Activated T-cell treated with anti-CD3 and anti-CD28 coated beads, Interleukin-2, amount 50 U/mL, for 72 hours (primary cell): ENCODE measurements at regions not wholly inside any gene's neighbourhood (a gene's known extent, or its start where the extent isn't known, plus 50 kb on each side); places are given as distances from the start of the nearest gene placed in this dataset.
"Not testable (repeated sequence)": the region's sequence is repeated elsewhere in the genome, so short reads cannot be mapped to it uniquely, and the experiment has no call there.

Experiments
- ATAC-seq, 2 donors: fragments of 150-1000 bp; cut with Tn5 transposase; replicated peaks in 1 of 2; 2 replicates each; pipeline ENCODE4 v1.10.0; 2021; ENCODE audit warnings: moderate library complexity in 2 of 2, mild to moderate bottlenecking in 1 of 2
- DNase-seq, 2 donors: peaks; one replicate each; pipeline ENCODE4 v3.0.0; 2021 to 2022; ENCODE audit warnings: mixed read lengths in 1 of 2
- H3K27ac Mint-ChIP-seq: one replicate; pipeline ENCODE4 v1.8.0; 2022; ENCODE audit warnings: mild to moderate bottlenecking, moderate library complexity, mixed read lengths
- H3K27me3 Mint-ChIP-seq: one replicate; pipeline ENCODE4 v1.8.0; 2022; ENCODE audit warnings: low read depth, mixed read lengths
- H3K36me3 Mint-ChIP-seq, 2 donors: one replicate each; pipeline ENCODE4 v1.8.0; 2022; ENCODE audit warnings: mixed read lengths in 2 of 2, mild to moderate bottlenecking in 1 of 2; ENCODE audit not compliant: insufficient read depth in 2 of 2
- H3K4me1 Mint-ChIP-seq: one replicate; pipeline ENCODE4 v1.8.0; 2022; ENCODE audit warnings: low read depth, mixed read lengths
- H3K4me3 Mint-ChIP-seq, 2 donors: one replicate each; pipeline ENCODE4 v1.8.0; 2022; ENCODE audit warnings: mild to moderate bottlenecking in 2 of 2, mixed read lengths in 2 of 2, moderate library complexity in 2 of 2
- H3K9me3 Mint-ChIP-seq, 2 donors: one replicate each; pipeline ENCODE4 v1.8.0; 2022; ENCODE audit warnings: mixed read lengths in 2 of 2

DNA sequence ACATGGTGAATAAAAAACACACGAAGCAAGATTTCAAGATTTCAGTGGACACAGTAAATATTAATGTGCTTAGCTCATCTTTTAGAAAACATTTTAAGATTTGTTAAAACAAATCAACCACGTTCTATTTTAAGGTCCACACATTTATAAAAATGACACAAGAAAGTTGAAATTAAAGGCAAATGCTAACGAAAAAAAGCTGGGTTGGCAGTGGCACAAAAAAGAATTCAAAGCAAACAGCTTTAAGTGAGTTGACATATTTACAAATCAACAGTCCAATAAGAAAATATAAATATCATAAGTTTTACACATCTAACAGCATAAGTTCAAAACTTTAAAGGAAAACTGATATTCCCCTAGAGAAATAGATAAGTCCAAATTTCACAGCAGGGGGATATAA lies 430.4 kb upstream of the CCDC54 start:
- Mint-ChIP-seq H3K9me3 (peaks cover 0 to 1% of the 10 kb centered on the region in 2 donors), H3K4me1 (no peaks in the 10 kb centered on the region), H3K27ac (no peak overlapping the region), H3K27me3 (no peaks in the 10 kb centered on the region), H3K36me3 (no peaks in the 10 kb centered on the region), H3K4me3 (no peak overlapping the region)
- ATAC-seq, result no peak
- DNase-seq, result no peak

- Mint-ChIP-seq H3K27me3 (no peaks in the 10 kb centered on the region), H3K9me3 (peaks cover 0 to 6% of the 10 kb centered on the region in 2 donors), H3K4me1 (no peaks in the 10 kb centered on the region), H3K4me3 (no peak overlapping the region), H3K27ac (no peak overlapping the region), H3K36me3 (no peaks in the 10 kb centered on the region)
- ATAC-seq, result no peak
- DNase-seq, result no peak
These were observed 420.2 kb upstream of the CCDC54 start for GRCh38 chr3:106957029-106957428.

DNA sequence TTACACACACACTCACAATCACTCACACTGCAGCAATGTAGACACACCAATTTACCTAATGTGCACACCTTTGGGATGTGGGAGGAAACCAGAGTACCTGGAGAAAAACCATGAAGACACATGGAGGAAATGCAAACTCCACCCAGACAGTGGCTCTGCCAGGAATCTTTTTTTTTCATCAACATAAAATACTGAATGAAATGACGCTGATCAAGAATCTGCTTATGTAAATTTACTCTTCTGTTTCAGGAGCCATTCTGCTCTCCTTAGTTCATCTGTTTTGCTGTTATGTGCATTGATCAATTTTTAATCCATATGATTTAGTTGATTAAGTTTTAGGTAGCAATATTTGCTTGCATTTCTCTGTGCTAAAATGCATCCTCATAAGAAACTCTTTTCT lies 414.2 kb upstream of the CCDC54 start:
- ATAC-seq (no peak), DNase-seq (no peak)
- Mint-ChIP-seq H3K4me3 (no peak overlapping the region), H3K27me3 (no peaks in the 10 kb centered on the region), H3K9me3 (no peaks in the 10 kb centered on the region), H3K36me3 (no peaks in the 10 kb centered on the region), H3K27ac (no peak overlapping the region), H3K4me1 (no peaks in the 10 kb centered on the region)

DNA sequence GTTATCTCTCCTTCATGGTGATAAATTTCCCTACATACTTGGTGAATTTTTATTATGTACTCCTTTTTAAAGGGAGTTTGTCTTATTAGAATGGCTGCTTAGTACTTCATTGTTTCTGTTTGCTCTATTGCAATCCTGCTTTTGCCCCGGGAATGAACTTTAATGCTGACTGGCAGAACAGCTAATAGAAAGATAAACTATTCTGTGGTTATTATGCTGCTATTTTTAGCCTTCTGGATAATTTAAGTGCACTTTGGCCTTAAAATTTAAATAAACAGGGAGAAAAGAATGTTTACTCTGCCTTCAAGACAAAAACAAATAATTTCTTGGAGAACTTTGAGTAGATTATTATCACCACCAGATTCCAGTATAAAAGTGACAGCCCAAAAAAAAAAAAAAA lies 413.8 kb upstream of the CCDC54 start:
- Mint-ChIP-seq H3K36me3 (no peaks in the 10 kb centered on the region), H3K9me3 (no peaks in the 10 kb centered on the region), H3K27ac (no peak overlapping the region), H3K4me3 (no peak overlapping the region), H3K27me3 (no peaks in the 10 kb centered on the region), H3K4me1 (no peaks in the 10 kb centered on the region)
- DNase-seq (no peak), ATAC-seq (no peak)

- H3K9me3 Mint-ChIP-seq, result no peaks in the 10 kb centered on the region
- no peak for ATAC-seq
- H3K4me1 Mint-ChIP-seq, result no peaks in the 10 kb centered on the region
- no peak for DNase-seq
- no peak overlapping the region for H3K27ac Mint-ChIP-seq
- H3K27me3 Mint-ChIP-seq, result no peaks in the 10 kb centered on the region
- no peaks in the 10 kb centered on the region for H3K36me3 Mint-ChIP-seq
- H3K4me3 Mint-ChIP-seq, result no peak overlapping the region
These were observed 411.9 kb upstream of the CCDC54 start for GRCh38 chr3:106965307-106965706.

DNA sequence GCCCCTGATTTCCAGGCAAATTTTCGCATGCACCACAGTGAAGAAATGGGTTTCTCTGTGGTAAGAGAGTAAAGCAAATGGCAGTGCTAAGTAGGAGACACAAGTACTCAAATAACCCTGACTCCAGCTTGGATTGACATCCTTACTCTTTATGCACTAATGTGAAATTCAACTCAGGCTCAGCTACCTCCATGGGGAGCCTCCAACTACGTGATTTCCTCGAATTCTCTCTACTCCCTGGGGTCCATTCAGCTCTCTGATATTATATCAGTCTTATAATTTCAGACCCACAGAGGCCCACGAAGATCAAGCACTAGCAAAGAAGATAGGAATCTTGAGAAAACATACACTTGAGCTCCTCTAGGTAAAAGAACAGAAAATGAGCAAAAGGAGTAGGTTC lies 407.6 kb upstream of the CCDC54 start:
- DNase-seq (no peak), ATAC-seq (no peak)
- no peaks in the 10 kb centered on the region for H3K36me3 Mint-ChIP-seq
- no peak overlapping the region for H3K27ac Mint-ChIP-seq
- no peak overlapping the region for H3K4me3 Mint-ChIP-seq
- no peaks in the 10 kb centered on the region for H3K27me3 Mint-ChIP-seq
- no peaks in the 10 kb centered on the region for H3K9me3 Mint-ChIP-seq
- H3K4me1 Mint-ChIP-seq, result no peaks in the 10 kb centered on the region

DNA sequence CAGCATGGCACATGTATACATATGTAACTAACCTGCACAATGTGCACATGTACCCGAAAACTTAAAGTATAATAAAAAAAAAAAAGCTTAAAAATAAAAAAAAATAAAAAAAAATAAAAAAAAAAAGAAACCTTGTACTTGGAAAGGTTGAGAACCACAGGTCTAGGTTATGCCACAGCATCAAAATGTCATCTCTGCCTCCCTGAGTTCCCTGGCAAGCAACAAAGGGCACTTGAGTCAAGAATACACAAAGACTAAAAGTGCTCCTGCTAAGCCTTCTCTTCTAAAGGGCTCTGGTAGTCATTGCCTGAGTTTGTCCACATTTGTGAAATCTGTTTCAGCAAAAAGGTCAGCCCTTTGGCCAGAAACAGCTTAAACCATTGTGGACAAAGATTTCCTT lies 395.8 kb upstream of the CCDC54 start:
- Mint-ChIP-seq H3K9me3 (no peaks in the 10 kb centered on the region), H3K36me3 (no peaks in the 10 kb centered on the region), H3K27me3 (no peaks in the 10 kb centered on the region), H3K4me1 (no peaks in the 10 kb centered on the region), H3K27ac (no peak overlapping the region), H3K4me3 (no peak overlapping the region)
- DNase-seq, result no peak
- no peak for ATAC-seq

GRCh38 chr3:106985721-106986120 lies 391.5 kb upstream of the CCDC54 start:
- no peaks in the 10 kb centered on the region for H3K27me3 Mint-ChIP-seq
- H3K27ac Mint-ChIP-seq, result no peak overlapping the region
- H3K4me3 Mint-ChIP-seq, result no peak overlapping the region
- no peak for ATAC-seq
- no peaks in the 10 kb centered on the region for H3K4me1 Mint-ChIP-seq
- H3K9me3 Mint-ChIP-seq, result peaks cover 2 to 9% of the 10 kb centered on the region in 2 donors
- DNase-seq, result no peak
- H3K36me3 Mint-ChIP-seq, result no peaks in the 10 kb centered on the region

DNA sequence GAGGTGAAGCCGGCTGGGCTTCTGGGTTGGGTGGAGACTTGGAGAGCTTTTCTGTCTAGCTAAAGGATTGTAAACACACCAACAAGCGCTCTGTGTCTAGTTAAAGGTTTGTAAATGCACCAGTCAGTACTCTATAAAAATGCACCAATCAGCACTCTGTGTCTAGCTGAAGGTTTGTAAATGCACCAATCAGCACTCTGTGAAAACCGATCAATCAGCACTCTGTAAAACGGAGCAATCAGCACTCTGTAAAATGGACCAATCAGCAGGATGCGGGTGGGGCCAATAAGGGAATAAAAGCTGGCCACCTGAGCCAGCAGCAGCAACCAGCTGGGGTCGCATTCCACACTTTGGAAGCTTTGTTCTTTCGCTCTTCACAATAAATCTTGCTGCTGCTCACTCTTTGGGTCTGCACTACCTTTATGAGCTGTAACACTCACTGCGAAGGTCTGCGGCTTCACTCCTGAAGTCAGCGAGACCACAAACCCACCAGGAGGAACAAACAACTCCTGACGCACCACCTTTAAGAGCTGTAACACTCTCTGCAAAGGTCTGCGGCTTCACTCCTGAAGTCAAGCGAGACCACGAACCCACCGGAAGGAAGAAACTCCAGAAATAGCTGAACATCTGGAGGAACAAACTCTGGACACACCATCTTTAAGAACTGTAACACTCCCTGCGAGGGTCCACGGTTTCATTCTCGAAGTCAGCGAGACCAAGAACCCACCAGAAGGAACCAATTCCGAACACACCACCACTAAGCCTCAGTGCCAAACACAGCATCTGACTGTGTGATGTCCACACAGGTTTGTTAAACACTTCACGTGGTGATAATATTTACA lies 378.2 kb upstream of the CCDC54 start:
- not testable (repeated sequence) for H3K9me3 Mint-ChIP-seq, H3K36me3 Mint-ChIP-seq, H3K27ac Mint-ChIP-seq
- Mint-ChIP-seq H3K4me3 (peak overlapping the region; percentile 55 to 57), H3K27me3 (peaks cover 20% of the 10 kb centered on the region), H3K4me1 (peaks cover 12% of the 10 kb centered on the region)
- ATAC-seq, result peak in 1 of 2 donors; percentile 52
- DNase-seq, result peak; percentile 5 to 37

DNA sequence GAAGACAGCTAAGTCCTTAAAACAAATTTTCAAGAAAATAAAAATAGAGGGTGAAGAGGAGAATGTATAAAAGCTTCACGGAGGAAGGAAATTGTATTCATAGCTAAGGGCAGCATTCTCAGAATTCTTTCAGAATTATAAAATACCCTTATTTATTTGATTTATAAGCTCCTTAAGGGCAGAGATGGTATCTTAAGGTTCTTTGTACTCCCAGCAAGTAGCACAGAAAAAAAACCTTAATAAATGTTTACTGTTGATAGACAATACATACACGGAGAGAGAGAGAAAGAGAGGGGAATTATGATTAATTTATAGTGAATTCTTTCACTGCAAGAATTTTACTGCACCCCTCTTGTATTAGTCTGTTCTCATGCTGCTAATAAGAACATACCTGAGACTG lies 375.6 kb upstream of the CCDC54 start:
- Mint-ChIP-seq H3K4me1 (peaks cover 12% of the 10 kb centered on the region), H3K4me3 (no peak overlapping the region), H3K36me3 (peaks cover 2 to 4% of the 10 kb centered on the region in 2 donors), H3K27ac (no peak overlapping the region), H3K27me3 (peaks cover 20% of the 10 kb centered on the region), H3K9me3 (peaks cover 6% of the 10 kb centered on the region in 2 donors)
- DNase-seq, result no peak
- ATAC-seq, result no peak

DNA sequence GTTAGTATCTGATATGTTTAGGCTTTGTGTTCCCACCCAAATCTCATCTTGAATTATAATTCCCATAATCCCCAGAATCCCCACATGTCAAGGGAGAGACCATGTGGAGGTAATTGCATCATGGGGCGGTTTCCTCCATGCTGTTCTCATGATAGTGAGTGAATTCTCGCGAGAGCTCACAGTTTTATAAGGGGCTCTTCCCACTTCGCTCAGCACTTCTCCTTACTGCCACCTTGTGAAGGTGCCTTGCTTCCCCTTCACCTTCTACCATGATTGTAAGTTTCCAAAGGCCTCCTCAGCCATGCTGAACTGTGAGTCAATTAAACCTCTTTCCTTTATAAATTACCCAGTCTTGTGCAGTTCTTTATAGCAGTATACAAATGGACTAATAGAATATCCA lies 371.9 kb upstream of the CCDC54 start:
- not testable (repeated sequence) for DNase-seq, ATAC-seq, H3K36me3 Mint-ChIP-seq, H3K4me3 Mint-ChIP-seq, H3K27ac Mint-ChIP-seq, H3K27me3 Mint-ChIP-seq, H3K9me3 Mint-ChIP-seq, H3K4me1 Mint-ChIP-seq

DNA sequence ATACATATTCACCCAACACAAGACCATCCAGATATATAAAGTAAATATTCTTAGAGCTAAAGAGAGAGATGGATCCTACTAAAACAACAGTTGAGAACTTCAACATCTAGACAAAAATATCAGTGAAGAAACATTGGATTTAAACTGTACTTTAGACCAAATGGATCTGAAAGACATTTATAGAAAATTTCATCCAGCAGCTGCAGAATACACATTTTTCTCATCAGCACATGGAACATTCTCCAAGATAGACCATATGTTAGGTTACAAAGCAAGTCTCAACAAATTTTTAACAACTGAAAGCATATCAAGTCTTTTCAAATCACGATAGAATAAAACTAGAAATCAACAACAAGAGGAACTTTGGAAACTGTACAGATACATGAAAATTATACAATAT lies 369.0 kb upstream of the CCDC54 start:
- Mint-ChIP-seq H3K4me3 (no peak overlapping the region), H3K27ac (no peak overlapping the region), H3K36me3 (no peaks in the 10 kb centered on the region), H3K4me1 (no peaks in the 10 kb centered on the region), H3K9me3 (no peaks in the 10 kb centered on the region), H3K27me3 (no peaks in the 10 kb centered on the region)
- no peak for DNase-seq
- no peak for ATAC-seq

GRCh38 chr3:107013641-107014040 lies 363.6 kb upstream of the CCDC54 start:
- ATAC-seq, result no peak
- Mint-ChIP-seq H3K36me3 (no peaks in the 10 kb centered on the region), H3K9me3 (no peaks in the 10 kb centered on the region), H3K4me1 (no peaks in the 10 kb centered on the region), H3K27me3 (no peaks in the 10 kb centered on the region), H3K27ac (no peak overlapping the region), H3K4me3 (no peak overlapping the region)
- no peak for DNase-seq

GRCh38 chr3:107024551-107025026 lies 352.6 kb upstream of the CCDC54 start:
- Mint-ChIP-seq H3K4me3 (no peak overlapping the region), H3K36me3 (no peaks in the 10 kb centered on the region), H3K27ac (no peak overlapping the region), H3K4me1 (no peaks in the 10 kb centered on the region), H3K9me3 (no peaks in the 10 kb centered on the region), H3K27me3 (no peaks in the 10 kb centered on the region)
- DNase-seq (no peak), ATAC-seq (no peak)
